ENCODE measurements at regions not wholly inside any gene's neighbourhood (a gene's known extent, or its start where the extent isn't known, plus 50 kb on each side); places are given as distances from the start of the nearest gene placed in this dataset.

- DNase-seq = no peak
Measured at GRCh38 chr7:130931423-130931822, 197.4 kb upstream of the KLF14 start.

GRCh38 chr7:130932088-130932487 is 198.1 kb upstream of the KLF14 start:
- no peak for DNase-seq

GRCh38 chr7:130932667-130933432 is 198.8 kb upstream of the KLF14 start:
- no peak for DNase-seq

DNA sequence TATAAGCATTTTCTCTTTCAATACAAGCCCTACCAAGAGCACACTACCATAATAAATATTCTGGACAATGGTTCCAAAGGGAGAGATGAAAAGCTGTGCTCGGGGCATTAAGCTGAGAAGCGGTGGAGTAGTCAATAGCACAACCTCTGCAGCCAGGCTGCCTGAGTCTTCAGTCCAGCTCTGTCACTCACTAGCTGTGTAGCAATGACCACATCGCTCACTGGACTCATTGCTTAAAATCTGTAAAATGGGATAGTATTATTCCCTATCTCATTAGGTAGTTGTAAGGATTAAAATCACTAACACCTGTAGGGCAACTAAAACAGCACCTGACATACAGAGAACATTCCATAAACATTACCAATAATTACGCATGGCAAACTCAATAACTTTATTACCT is 199.9 kb upstream of the KLF14 start:
- no peak for DNase-seq

- peak in 1 of 2 experiments; percentile 25 for DNase-seq
Measured at GRCh38 chr7:130935564-130936157, 201.7 kb upstream of the KLF14 start.

- DNase-seq = peak in 1 of 2 experiments; percentile 19
Measured at GRCh38 chr7:130936202-130936931, 202.4 kb upstream of the KLF14 start.

DNA sequence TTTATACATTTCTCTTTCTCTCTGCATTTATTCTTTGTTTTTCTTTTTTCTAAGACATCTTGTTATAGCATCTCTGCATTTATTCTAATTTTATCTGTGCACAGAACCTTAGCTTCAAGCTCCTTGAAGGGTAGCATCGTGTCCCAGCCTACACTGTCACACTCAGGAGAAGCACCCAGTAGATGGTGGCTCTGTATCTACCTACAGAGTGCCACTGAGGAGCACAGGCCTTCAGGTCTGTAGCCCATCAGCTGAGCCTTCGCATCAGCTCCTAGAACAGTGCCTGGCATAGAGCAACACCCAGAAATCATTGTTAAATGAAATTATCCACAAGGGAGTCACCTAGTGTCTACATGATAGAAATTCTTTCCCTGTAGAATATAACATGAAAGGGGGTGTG is 203.0 kb upstream of the KLF14 start:
- DNase-seq = no peak

DNA sequence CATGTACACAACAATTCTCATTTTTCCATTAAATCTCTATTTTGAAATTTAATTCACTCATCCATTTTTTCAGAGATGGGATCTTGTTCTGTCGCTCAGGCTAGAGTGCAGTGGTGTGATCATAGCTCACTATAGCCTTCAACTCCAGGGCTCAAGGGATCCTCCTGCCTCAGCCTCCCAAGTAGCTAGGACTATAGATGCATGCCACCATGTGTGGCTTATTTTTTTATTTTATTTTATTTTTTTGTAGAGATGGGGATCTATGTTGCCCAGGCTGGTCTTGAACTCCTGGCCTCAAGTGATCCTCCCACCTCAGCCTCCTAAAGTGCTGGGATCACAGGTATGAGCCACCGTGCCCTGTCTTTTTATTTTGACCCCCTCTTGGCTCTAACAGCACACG is 203.8 kb upstream of the KLF14 start:
- no peak for DNase-seq

- DNase-seq = no peak
Measured at GRCh38 chr7:130938661-130939060, 204.7 kb upstream of the KLF14 start.

- DNase-seq = no peak
Measured at GRCh38 chr7:130939321-130940095, 205.5 kb upstream of the KLF14 start.

GRCh38 chr7:130940326-130940725 is 206.3 kb upstream of the KLF14 start:
- DNase-seq = no peak

GRCh38 chr7:130940907-130941306 is 206.9 kb upstream of the KLF14 start:
- DNase-seq = no peak

GRCh38 chr7:130941322-130942210 is 207.6 kb upstream of the KLF14 start:
- DNase-seq = no peak

- DNase-seq = no peak
Measured at GRCh38 chr7:130942211-130942964, 208.4 kb upstream of the KLF14 start.

- DNase-seq = no peak
Measured at GRCh38 chr7:130943336-130943901, 209.4 kb upstream of the KLF14 start.

GRCh38 chr7:130943981-130944380 is 210.0 kb upstream of the KLF14 start:
- DNase-seq = no peak

DNA sequence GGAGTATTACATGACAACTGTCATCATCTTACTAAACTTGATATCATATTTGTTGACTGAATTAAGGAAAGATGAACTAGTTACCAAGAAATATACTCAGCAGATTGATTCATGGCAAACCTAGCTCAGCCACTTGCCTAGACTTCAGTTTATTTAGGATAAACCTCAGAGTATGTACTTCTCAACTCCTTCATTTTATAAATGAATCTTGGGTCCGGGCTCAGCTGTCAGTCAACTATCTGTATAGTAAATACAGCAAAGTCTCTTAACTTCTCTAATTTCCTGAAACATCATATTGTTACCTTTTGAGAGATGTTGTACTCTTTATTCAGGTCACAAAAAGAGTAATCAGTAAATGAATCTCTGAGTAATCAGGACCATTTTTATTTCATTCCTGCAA is 211.0 kb upstream of the KLF14 start:
- no peak for DNase-seq

GRCh38 chr7:130945411-130945811 is 211.4 kb upstream of the KLF14 start:
- no peak for DNase-seq

GRCh38 chr7:130946114-130946513 is 212.1 kb upstream of the KLF14 start:
- DNase-seq = no peak

- no peak for DNase-seq
Measured at GRCh38 chr7:130947792-130948580, 214.0 kb upstream of the KLF14 start.
